CD4-positive, CD25-positive, alpha-beta regulatory T cell (primary cell): ENCODE measurements at regions not wholly inside any gene's neighbourhood (a gene's known extent, or its start where the extent isn't known, plus 50 kb on each side); places are given as distances from the start of the nearest gene placed in this dataset.
A peak's percentile ranks its signal among the peaks of the same experiment; 100 is the strongest.

Experiments
- ATAC-seq, 2 donors: fragments of 150-1000 bp; cut with Tn5 transposase; one replicate each; pipeline ENCODE4 v1.10.0; 2021; ENCODE audit warnings: low read depth in 2 of 2, moderate number of reproducible peaks in 2 of 2, moderate library complexity in 1 of 2
- DNase-seq, 3 donors: peaks; one replicate each; pipeline versions ENCODE4 v3.0.0 to v3.0.0-alpha.2; 2012 to 2022; ENCODE audit warnings: mixed read lengths in 1 of 3
- H3K27ac ChIP-seq: one replicate; pipeline ENCODE4 v1.7.0; 2013; ENCODE audit warnings: mild to moderate bottlenecking, low read length; ENCODE audit not compliant: insufficient read depth, poor library complexity, severe bottlenecking
- H3K27me3 ChIP-seq: one replicate; pipeline ENCODE4 v1.7.0; 2013; ENCODE audit warnings: low read length; ENCODE audit not compliant: control insufficient read depth, insufficient read depth
- H3K36me3 ChIP-seq: one replicate; pipeline ENCODE4 v1.7.0; 2013; ENCODE audit warnings: mild to moderate bottlenecking, low read length, moderate library complexity; ENCODE audit not compliant: control insufficient read depth, insufficient read depth
- H3K4me1 ChIP-seq: 2 replicates; pipeline ENCODE4 v1.7.0; 2013; ENCODE audit warnings: mild to moderate bottlenecking, low read length; ENCODE audit not compliant: insufficient read depth, control insufficient read depth, poor library complexity, severe bottlenecking
- H3K4me3 ChIP-seq: one replicate; pipeline ENCODE4 v1.7.0; 2013; ENCODE audit warnings: low read depth, mild to moderate bottlenecking, low read length, moderate library complexity
- H3K9me3 ChIP-seq, 2 experiments: 1 replicate in 1 of 2; 2 replicates in 1 of 2; pipeline ENCODE4 v1.7.0; 2013; ENCODE audit warnings: low read length in 2 of 2, mild to moderate bottlenecking in 1 of 2, moderate library complexity in 1 of 2; ENCODE audit not compliant: control insufficient read depth in 2 of 2
- H3K27ac Mint-ChIP-seq, 3 donors: one replicate each; pipeline ENCODE4 v1.8.0; 2020 to 2022; ENCODE audit warnings: mild to moderate bottlenecking in 3 of 3, mixed read lengths in 3 of 3, moderate library complexity in 2 of 3
- H3K27me3 Mint-ChIP-seq: one replicate; pipeline ENCODE4 v1.8.0; 2022; ENCODE audit warnings: mild to moderate bottlenecking, mixed read lengths
- H3K36me3 Mint-ChIP-seq: one replicate; pipeline ENCODE4 v1.8.0; 2020; ENCODE audit warnings: mixed read lengths
- H3K4me1 Mint-ChIP-seq, 4 donors: one replicate each; pipeline ENCODE4 v1.8.0; 2020 to 2022; ENCODE audit warnings: mixed read lengths in 4 of 4, mild to moderate bottlenecking in 1 of 4
- H3K4me3 Mint-ChIP-seq, 4 donors: one replicate each; pipeline ENCODE4 v1.8.0; 2020 to 2022; ENCODE audit warnings: mild to moderate bottlenecking in 4 of 4, mixed read lengths in 4 of 4, moderate library complexity in 3 of 4
- H3K9me3 Mint-ChIP-seq, 7 donors: one replicate each; pipeline ENCODE4 v1.8.0; 2020 to 2022; ENCODE audit warnings: mixed read lengths in 7 of 7, mild to moderate bottlenecking in 3 of 7, moderate library complexity in 2 of 7

DNA sequence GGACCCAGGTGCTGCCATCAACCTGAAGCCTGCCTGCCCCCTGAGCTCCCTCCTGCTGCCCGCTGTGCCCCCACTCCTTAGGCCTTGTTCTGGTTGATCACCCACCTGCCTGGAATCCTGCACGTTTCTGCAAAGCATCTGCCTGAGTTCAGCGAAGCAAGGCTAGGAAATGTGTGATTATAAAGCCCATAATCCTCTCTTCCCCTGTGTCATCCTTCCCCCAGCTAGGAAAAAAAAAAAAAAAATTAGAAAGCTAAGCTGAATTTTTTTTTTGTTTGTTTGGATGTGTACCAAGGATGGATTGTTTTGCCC is 93.2 kb downstream of the FOXA2 start:
- peaks cover 0 to 6% (median 0%) of the 10 kb centered on the region in 7 donors for H3K9me3 Mint-ChIP-seq
- Histone ChIP-seq H3K4me1 (no peaks in the 10 kb centered on the region), H3K27ac (no peak overlapping the region), H3K27me3 (no peaks in the 10 kb centered on the region), H3K4me3 (no peak overlapping the region), H3K36me3 (no peaks in the 10 kb centered on the region), H3K9me3 (no peaks in the 10 kb centered on the region)
- no peak for ATAC-seq
- H3K27me3 Mint-ChIP-seq, result no peaks in the 10 kb centered on the region
- no peak for DNase-seq
- no peaks in the 10 kb centered on the region for H3K4me1 Mint-ChIP-seq
- H3K4me3 Mint-ChIP-seq, result no peak overlapping the region
- no peak overlapping the region for H3K27ac Mint-ChIP-seq
- H3K36me3 Mint-ChIP-seq, result no peaks in the 10 kb centered on the region

DNA sequence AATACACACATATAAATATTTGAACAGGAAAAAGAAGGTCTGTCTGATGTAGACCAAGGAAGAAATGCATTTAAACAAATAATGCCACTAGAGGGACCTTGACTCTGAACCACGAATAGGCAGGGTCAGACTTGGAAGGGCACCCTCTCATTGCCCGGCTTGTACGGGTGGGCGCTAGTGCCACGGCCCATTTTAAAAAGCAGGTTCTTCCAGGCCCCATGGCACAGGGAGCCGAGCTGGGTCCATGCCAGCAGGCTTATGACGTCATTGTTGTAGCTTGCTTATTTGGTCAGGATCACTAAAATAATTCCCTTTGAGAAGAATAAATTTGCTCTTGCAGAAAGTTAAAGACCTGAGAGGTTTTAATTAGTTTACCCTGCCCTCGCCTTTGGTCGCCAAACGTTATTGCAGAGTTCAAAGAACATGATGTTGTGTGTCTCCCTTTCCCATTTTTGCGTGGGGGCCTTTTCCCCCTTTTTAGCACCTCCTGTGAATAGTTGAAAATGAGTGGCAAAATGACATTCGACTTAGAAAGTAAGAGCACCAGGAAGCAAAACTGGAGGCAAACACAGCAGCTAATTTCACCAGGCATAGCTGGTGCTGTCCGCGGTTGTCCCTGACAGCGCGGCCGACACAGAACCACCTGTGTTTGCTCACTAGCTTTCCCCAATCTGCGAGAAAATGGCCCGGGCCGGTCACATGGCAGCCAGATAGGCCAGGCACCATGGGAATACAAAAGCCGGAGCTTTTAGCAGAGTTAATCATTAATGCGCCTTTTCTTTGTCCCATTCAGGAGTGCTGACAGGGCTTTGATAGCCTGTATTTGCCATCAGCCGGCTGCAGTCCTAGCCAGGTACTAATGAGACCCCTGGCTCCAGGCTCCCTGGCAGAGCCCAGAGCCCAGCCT is 93.8 kb downstream of the FOXA2 start:
- no peaks in the 10 kb centered on the region for H3K27me3 Mint-ChIP-seq
- no peaks in the 10 kb centered on the region for H3K4me1 ChIP-seq
- H3K27ac Mint-ChIP-seq, result no peak overlapping the region
- no peaks in the 10 kb centered on the region for H3K36me3 ChIP-seq
- no peaks in the 10 kb centered on the region for H3K9me3 ChIP-seq
- H3K27me3 ChIP-seq, result no peaks in the 10 kb centered on the region
- ATAC-seq (no peak), DNase-seq (no peak)
- no peak overlapping the region for H3K27ac ChIP-seq
- H3K36me3 Mint-ChIP-seq, result no peaks in the 10 kb centered on the region
- H3K4me3 ChIP-seq, result no peak overlapping the region
- H3K4me1 Mint-ChIP-seq, result no peaks in the 10 kb centered on the region
- peaks cover 0 to 6% (median 0%) of the 10 kb centered on the region in 7 donors for H3K9me3 Mint-ChIP-seq
- no peak overlapping the region for H3K4me3 Mint-ChIP-seq

DNA sequence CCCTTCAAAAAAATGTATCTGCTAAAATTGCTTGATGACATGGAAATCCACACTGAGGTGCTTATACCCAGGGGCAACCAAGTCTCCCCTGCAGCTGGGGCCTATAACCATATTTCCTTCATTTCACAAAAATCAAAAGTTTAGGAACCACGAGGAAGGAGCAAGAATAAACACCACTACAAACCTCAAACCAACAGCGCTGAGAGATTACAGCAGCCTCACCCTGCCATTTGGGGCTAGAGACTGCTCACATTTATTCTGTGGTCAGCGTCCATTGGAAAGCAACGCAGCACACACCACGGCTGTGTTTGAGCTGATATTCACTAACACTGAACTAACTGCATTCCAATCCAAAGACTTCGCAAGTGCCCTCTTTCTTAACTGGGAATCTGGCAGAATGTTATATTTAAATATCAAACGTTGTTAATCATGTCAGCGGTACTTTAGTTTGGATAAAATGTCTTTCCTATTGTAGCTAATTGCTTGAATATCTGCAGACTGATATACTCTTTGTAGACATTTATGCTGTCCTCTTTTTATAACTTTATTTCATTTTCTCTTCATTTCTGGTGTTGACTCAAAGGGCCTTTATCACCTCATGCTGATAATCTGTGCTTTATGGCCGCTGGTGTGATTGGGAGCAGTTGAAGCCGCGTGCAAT is 94.6 kb downstream of the FOXA2 start:
- no peaks in the 10 kb centered on the region for H3K36me3 Mint-ChIP-seq
- H3K9me3 Mint-ChIP-seq, result peaks cover 0 to 6% (median 0%) of the 10 kb centered on the region in 7 donors
- H3K9me3 ChIP-seq, result no peaks in the 10 kb centered on the region
- H3K27me3 ChIP-seq, result no peaks in the 10 kb centered on the region
- no peaks in the 10 kb centered on the region for H3K27me3 Mint-ChIP-seq
- no peaks in the 10 kb centered on the region for H3K4me1 ChIP-seq
- H3K27ac ChIP-seq, result no peak overlapping the region
- H3K4me3 ChIP-seq, result no peak overlapping the region
- ATAC-seq, result no peak
- no peaks in the 10 kb centered on the region for H3K36me3 ChIP-seq
- H3K4me1 Mint-ChIP-seq, result no peaks in the 10 kb centered on the region
- H3K27ac Mint-ChIP-seq, result peak overlapping the region in 1 of 3 donors; percentile 22
- no peak for DNase-seq
- H3K4me3 Mint-ChIP-seq, result no peak overlapping the region

- Histone ChIP-seq H3K27ac (no peak overlapping the region), H3K4me1 (no peaks in the 10 kb centered on the region), H3K9me3 (no peaks in the 10 kb centered on the region), H3K4me3 (no peak overlapping the region), H3K36me3 (no peaks in the 10 kb centered on the region), H3K27me3 (no peaks in the 10 kb centered on the region)
- no peaks in the 10 kb centered on the region for H3K4me1 Mint-ChIP-seq
- no peak for ATAC-seq
- H3K4me3 Mint-ChIP-seq, result no peak overlapping the region
- DNase-seq, result no peak
- no peaks in the 10 kb centered on the region for H3K36me3 Mint-ChIP-seq
- H3K27me3 Mint-ChIP-seq, result no peaks in the 10 kb centered on the region
- peaks cover 0 to 8% (median 2%) of the 10 kb centered on the region in 7 donors for H3K9me3 Mint-ChIP-seq
- H3K27ac Mint-ChIP-seq, result no peak overlapping the region
Measured at GRCh38 chr20:22480336-22480735, 104.0 kb downstream of the FOXA2 start.

DNA sequence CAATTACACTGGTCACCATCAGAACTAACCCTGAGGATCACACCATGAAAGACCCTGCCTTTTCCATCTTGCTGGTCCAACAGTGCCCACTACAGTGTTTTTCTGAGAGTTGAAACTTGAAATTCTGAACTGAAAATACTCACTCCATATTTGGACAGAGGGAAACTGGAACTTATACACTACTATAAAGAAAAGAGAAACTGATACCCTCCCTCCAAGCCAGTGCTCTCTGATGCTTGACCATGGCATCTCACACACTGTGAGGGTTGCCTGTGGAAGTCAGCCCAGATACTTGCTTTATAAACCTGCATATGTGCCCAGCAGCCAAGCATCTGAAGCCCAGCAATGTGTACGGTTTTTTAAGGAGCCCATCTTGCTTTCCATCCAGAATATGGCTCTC is 108.7 kb downstream of the FOXA2 start:
- no peaks in the 10 kb centered on the region for H3K36me3 ChIP-seq
- Mint-ChIP-seq H3K27ac (no peak overlapping the region), H3K27me3 (no peaks in the 10 kb centered on the region), H3K9me3 (peaks cover 1 to 12% (median 5%) of the 10 kb centered on the region in 7 donors), H3K4me3 (no peak overlapping the region), H3K4me1 (peaks cover 0 to 3% (median 0%) of the 10 kb centered on the region in 4 donors), H3K36me3 (no peaks in the 10 kb centered on the region)
- H3K4me3 ChIP-seq, result no peak overlapping the region
- no peaks in the 10 kb centered on the region for H3K27me3 ChIP-seq
- no peak overlapping the region for H3K27ac ChIP-seq
- H3K4me1 ChIP-seq, result no peaks in the 10 kb centered on the region
- DNase-seq (no peak), ATAC-seq (no peak)
- H3K9me3 ChIP-seq, result no peaks in the 10 kb centered on the region

- H3K9me3 Mint-ChIP-seq, result peaks cover 1 to 12% (median 4%) of the 10 kb centered on the region in 7 donors
- no peak for ATAC-seq
Measured at GRCh38 chr20:22474224-22474623, 110.1 kb downstream of the FOXA2 start.

GRCh38 chr20:22473293-22473692 is 111.1 kb downstream of the FOXA2 start:
- H3K27me3 Mint-ChIP-seq, result no peaks in the 10 kb centered on the region
- ATAC-seq (no peak), DNase-seq (no peak)
- H3K4me3 Mint-ChIP-seq, result no peak overlapping the region
- peaks cover 0 to 3% (median 0%) of the 10 kb centered on the region in 4 donors for H3K4me1 Mint-ChIP-seq
- no peaks in the 10 kb centered on the region for H3K4me1 ChIP-seq
- H3K27ac ChIP-seq, result no peak overlapping the region
- no peaks in the 10 kb centered on the region for H3K36me3 ChIP-seq
- H3K36me3 Mint-ChIP-seq, result no peaks in the 10 kb centered on the region
- peaks cover 1 to 12% (median 4%) of the 10 kb centered on the region in 7 donors for H3K9me3 Mint-ChIP-seq
- H3K27me3 ChIP-seq, result no peaks in the 10 kb centered on the region
- H3K9me3 ChIP-seq, result no peaks in the 10 kb centered on the region
- no peak overlapping the region for H3K4me3 ChIP-seq
- H3K27ac Mint-ChIP-seq, result no peak overlapping the region

More at GRCh38 chr20:22474224-22474623, 110.1 kb downstream of the FOXA2 start:
- no peak overlapping the region for H3K4me3 Mint-ChIP-seq
- Histone ChIP-seq H3K4me3 (no peak overlapping the region), H3K36me3 (no peaks in the 10 kb centered on the region), H3K9me3 (no peaks in the 10 kb centered on the region), H3K27me3 (no peaks in the 10 kb centered on the region), H3K4me1 (no peaks in the 10 kb centered on the region), H3K27ac (no peak overlapping the region)
- no peak for DNase-seq
- H3K27me3 Mint-ChIP-seq, result no peaks in the 10 kb centered on the region
- H3K4me1 Mint-ChIP-seq, result peaks cover 0 to 3% (median 0%) of the 10 kb centered on the region in 4 donors
- H3K36me3 Mint-ChIP-seq, result no peaks in the 10 kb centered on the region
- no peak overlapping the region for H3K27ac Mint-ChIP-seq
